HG03520 (cell line): ENCODE measurements at regions not wholly inside any gene's neighbourhood (a gene's known extent, or its start where the extent isn't known, plus 50 kb on each side); places are given as distances from the start of the nearest gene placed in this dataset.

Experiments used
- ATAC-seq: cut with Tn5 transposase; IDR thresholded peaks from one replicate; pipeline ENCODE4 v1.9.1; 2021; ENCODE audit warnings: mild to moderate bottlenecking, moderate library complexity; ENCODE audit not compliant: unreplicated experiment

- no peak for ATAC-seq
Observed at GRCh38 chr18:30562231-30562630, 480.3 kb downstream of the DSC3 start.

- no peak for ATAC-seq
Observed at GRCh38 chr18:30556112-30556511, 486.4 kb downstream of the DSC3 start.

- ATAC-seq: no peak
Observed at GRCh38 chr18:30545393-30545792, 497.1 kb downstream of the DSC3 start.

- ATAC-seq: no peak
Observed at GRCh38 chr18:30544141-30544540, 498.4 kb downstream of the DSC3 start.

GRCh38 chr18:30533716-30534115 is 508.8 kb downstream of the DSC3 start:
- no peak for ATAC-seq

GRCh38 chr18:30527917-30528316 is 514.6 kb downstream of the DSC3 start:
- ATAC-seq: no peak

GRCh38 chr18:30527226-30527625 is 515.3 kb downstream of the DSC3 start:
- ATAC-seq: no peak

- no peak for ATAC-seq
Observed at GRCh38 chr18:30522288-30522929, 520.1 kb downstream of the DSC3 start.

GRCh38 chr18:30514059-30514458 is 528.5 kb downstream of the DSC3 start:
- no peak for ATAC-seq

- ATAC-seq: no peak
Observed at GRCh38 chr18:30512872-30513271, 529.7 kb downstream of the DSC3 start.

- no peak for ATAC-seq
Observed at GRCh38 chr18:30510882-30511281, 531.7 kb downstream of the DSC3 start.

GRCh38 chr18:30501594-30501993 is 540.9 kb downstream of the DSC3 start:
- no peak for ATAC-seq

GRCh38 chr18:30500240-30500945 is 542.1 kb downstream of the DSC3 start:
- ATAC-seq: no peak

- ATAC-seq: no peak
Observed at GRCh38 chr18:30499721-30500120, 542.8 kb downstream of the DSC3 start.

- no peak for ATAC-seq
Observed at GRCh38 chr18:30492552-30493129, 549.9 kb downstream of the DSC3 start.

- no peak for ATAC-seq
Observed at GRCh38 chr18:30491815-30492551, 550.6 kb downstream of the DSC3 start.

GRCh38 chr18:30489890-30490643 is 552.5 kb downstream of the DSC3 start:
- ATAC-seq: no peak

GRCh38 chr18:30487962-30488361 is 554.6 kb downstream of the DSC3 start:
- no peak for ATAC-seq

GRCh38 chr18:30486856-30487255 is 555.7 kb downstream of the DSC3 start:
- ATAC-seq: no peak

- ATAC-seq: no peak
Observed at GRCh38 chr18:30485078-30485477, 557.5 kb downstream of the DSC3 start.

GRCh38 chr18:30481871-30482270 is 560.7 kb downstream of the DSC3 start:
- no peak for ATAC-seq
